HCT116 (cell line): ENCODE measurements at regions not wholly inside any gene's neighbourhood (a gene's known extent, or its start where the extent isn't known, plus 50 kb on each side); places are given as distances from the start of the nearest gene placed in this dataset.

Experiments
- ATAC-seq: fragments of 200-7000 bp; cut with Tn5 transposase; 2 replicates; pipeline ENCODE4 v1.9.1; 2020; ENCODE audit warnings: mild to moderate bottlenecking, moderate library complexity
- BruUV-seq: library from RNA; stranded (reverse); fragments of 400-500 nt; replicated peaks from 2 replicates; lab custom pipeline; 2021; lab: Mats Ljungman, UMichigan
- CTCF ChIA-PET: fragments of 300-600 bp; sonication (Branson Sonifier 250); formaldehyde crosslinking; loops from one replicate; lab custom pipeline; 2021; ENCODE audit warnings: antibody characterized with exemption; lab: Charles Lee
- POLR2A ChIA-PET: fragments of 300-600, 350-600 bp; sonication (Branson Sonifier 250); formaldehyde crosslinking; loops from one replicate; lab custom pipeline; 2021; ENCODE audit warnings: antibody characterized with exemption; lab: Charles Lee
- RAD21 ChIA-PET, 2 experiments: fragments of 300-600 bp; sonication (Branson Sonifier 250); formaldehyde crosslinking; loops; one replicate each; lab custom pipeline; 2023; ENCODE audit warnings: low total read pairs in 2 of 2; ENCODE audit not compliant: uncharacterized antibody in 2 of 2, unreplicated experiment in 2 of 2, low non-redundant PET in 1 of 2; lab: Charles Lee
- DNase-seq: peaks from one replicate; pipeline ENCODE4 v3.0.0-alpha.2; 2010; ENCODE audit warnings: low read depth, low spot score
- H2AFZ ChIP-seq: fragments of 200-600 bp; shearing (Covaris generic), sonication (generic); 2 replicates; pipeline ENCODE4 v1.6.1; 2017; ENCODE audit warnings: low read depth, mixed run types, mixed read lengths, antibody characterized with exemption, low read length; ENCODE audit not compliant: poor library complexity, severe bottlenecking
- H3K27ac ChIP-seq: 2 replicates; pipeline ENCODE4 v1.5.1; 2012; ENCODE audit warnings: low read depth, low read length
- H3K27me3 ChIP-seq: fragments of 200-600 bp; sonication (generic); 2 replicates; pipeline ENCODE4 v1.6.1; 2016; ENCODE audit warnings: mixed run types, low read length, mixed read lengths; ENCODE audit not compliant: insufficient read depth
- H3K36me3 ChIP-seq, 2 experiments: fragments of 200-500 bp in 1 of 2; fragments of 200-600 bp in 1 of 2; sonication (Bioruptor generic) in 1 of 2; sonication (generic) in 1 of 2; 2 replicates each; pipeline versions ENCODE4 v1.5.1 to v1.6.1; 2014 to 2016; ENCODE audit warnings: low read length in 2 of 2, inconsistent platforms in 1 of 2, mixed read lengths in 1 of 2, mixed run types in 1 of 2; ENCODE audit not compliant: insufficient read depth in 2 of 2, control insufficient read depth in 1 of 2
- H3K4me1 ChIP-seq, 2 experiments: fragments of 200-600 bp in 1 of 2; sonication (generic) in 1 of 2; 2 replicates each; pipeline versions ENCODE4 v1.5.1 to v1.6.1; 2012 to 2017; ENCODE audit warnings: low read length in 2 of 2, inconsistent platforms in 1 of 2, mild to moderate bottlenecking in 1 of 2, mixed read lengths in 1 of 2, mixed run types in 1 of 2, moderate library complexity in 1 of 2; ENCODE audit not compliant: insufficient read depth in 2 of 2, control insufficient read depth in 1 of 2
- H3K4me2 ChIP-seq: fragments of 200-600 bp; sonication (generic); 2 replicates; pipeline ENCODE4 v1.6.1; 2017; ENCODE audit warnings: mixed run types, low read length, mixed read lengths
- H3K4me3 ChIP-seq, 2 experiments: fragments of 200-600 bp in 1 of 2; sonication (generic) in 1 of 2; replicated peaks in 1 of 2; 2 replicates each; pipeline ENCODE4 v1.5.1; 2011 to 2016; ENCODE audit warnings: low read length in 2 of 2, control low read depth in 1 of 2, low read depth in 1 of 2, mild to moderate bottlenecking in 1 of 2, mixed read lengths in 1 of 2, mixed run types in 1 of 2
- H3K79me2 ChIP-seq: fragments of 200-600 bp; sonication (generic); 2 replicates; pipeline ENCODE4 v1.6.1; 2017; ENCODE audit warnings: mild to moderate bottlenecking, mixed run types, low read length, moderate library complexity, mixed read lengths; ENCODE audit not compliant: insufficient read depth
- H3K9ac ChIP-seq: fragments of 200-600 bp; sonication (generic); 2 replicates; pipeline ENCODE4 v1.6.1; 2016; ENCODE audit warnings: low read length, mixed read lengths
- H3K9me2 ChIP-seq: fragments of 200-600 bp; sonication (generic), shearing (Covaris generic); 2 replicates; pipeline ENCODE4 v1.6.1; 2017; ENCODE audit warnings: mixed run types, mild to moderate bottlenecking, moderate library complexity; ENCODE audit not compliant: insufficient read depth
- H3K9me3 ChIP-seq, 2 experiments: fragments of 200-500 bp in 1 of 2; fragments of 200-600 bp in 1 of 2; sonication (Bioruptor generic) in 1 of 2; sonication (generic) in 1 of 2; 2 replicates each; pipeline ENCODE4 v1.6.1; 2014 to 2017; ENCODE audit warnings: low read length in 2 of 2, mixed read lengths in 2 of 2, inconsistent platforms in 1 of 2, low read depth in 1 of 2, mild to moderate bottlenecking in 1 of 2, mixed run types in 1 of 2, moderate library complexity in 1 of 2; ENCODE audit not compliant: control insufficient read depth in 1 of 2, insufficient read depth in 1 of 2
- H4K20me1 ChIP-seq: fragments of 200-600 bp; sonication (generic), shearing (Covaris generic); 2 replicates; pipeline ENCODE4 v1.6.1; 2017; ENCODE audit warnings: mixed run types, mild to moderate bottlenecking, moderate library complexity; ENCODE audit not compliant: insufficient read depth
- CEBPB ChIP-seq: IDR thresholded peaks from 2 replicates; pipeline ENCODE4 v1.6.1; 2012; ENCODE audit warnings: low read depth
- CTCF ChIP-seq, 3 experiments: fragments of 200-600 bp in 1 of 3; sonication (generic) in 1 of 3; IDR thresholded peaks in 2 of 3; conservative IDR thresholded peaks in 1 of 3; 2 replicates each; pipeline ENCODE4 v1.5.1; 2012 to 2017; ENCODE audit warnings: low read depth in 2 of 3, low read length in 2 of 3, antibody characterized with exemption in 1 of 3, borderline replicate concordance in 1 of 3, control low read depth in 1 of 3, mild to moderate bottlenecking in 1 of 3, mixed read lengths in 1 of 3, mixed run types in 1 of 3, moderate library complexity in 1 of 3; ENCODE audit not compliant: insufficient read depth in 1 of 3
- ELF1 ChIP-seq: IDR thresholded peaks from 2 replicates; pipeline ENCODE4 v1.6.1; 2012; ENCODE audit warnings: low read depth, borderline replicate concordance
- EZH2phosphoT487 ChIP-seq: fragments of 200-600 bp; IDR thresholded peaks from 2 replicates; pipeline ENCODE4 v1.6.1; 2018; ENCODE audit warnings: antibody characterized with exemption, borderline replicate concordance
- JUND ChIP-seq: IDR thresholded peaks from 2 replicates; pipeline ENCODE4 v1.6.1; 2012
- MAX ChIP-seq: IDR thresholded peaks from 2 replicates; pipeline ENCODE4 v1.6.1; 2012
- POLR2AphosphoS5 ChIP-seq: IDR thresholded peaks from 2 replicates; pipeline ENCODE4 v1.6.1; 2011; ENCODE audit warnings: mild to moderate bottlenecking, low read depth, low read length, moderate library complexity
- RAD21 ChIP-seq: IDR thresholded peaks from 2 replicates; pipeline ENCODE4 v1.6.1; 2012; ENCODE audit warnings: low read depth, mild to moderate bottlenecking
- REST ChIP-seq: IDR thresholded peaks from 2 replicates; pipeline ENCODE4 v1.6.1; 2012; ENCODE audit warnings: low read depth
- SIN3A ChIP-seq: IDR thresholded peaks from 2 replicates; pipeline ENCODE4 v1.6.1; 2012; ENCODE audit warnings: low read depth
- TCF7L2 ChIP-seq: IDR thresholded peaks from 2 replicates; pipeline ENCODE4 v1.7.0; 2011; ENCODE audit warnings: borderline replicate concordance, inconsistent platforms; ENCODE audit not compliant: insufficient read depth, insufficient read length; ENCODE audit errors: extremely low read depth
- ZNF274 ChIP-seq: fragments of 200-500 bp; sonication (Bioruptor generic); IDR thresholded peaks from 2 replicates; pipeline ENCODE4 v1.6.1; 2014; ENCODE audit warnings: mild to moderate bottlenecking, low read depth, low read length, inconsistent platforms
- intact Hi-C: fragments of 100-400 bp; cut with micrococcal nuclease; formaldehyde crosslinking; loops from 2 replicates; pipeline ENCODE4 v1.10.0; 2022
- TF ChIP-seq, protein P1 (sequence below): IDR thresholded peaks from 2 replicates; pipeline ENCODE4 v1.6.1; 2011; ENCODE audit warnings: mild to moderate bottlenecking, low read length, moderate library complexity; ENCODE audit not compliant: insufficient replicate concordance; ENCODE audit errors: extremely low read depth

DNA sequence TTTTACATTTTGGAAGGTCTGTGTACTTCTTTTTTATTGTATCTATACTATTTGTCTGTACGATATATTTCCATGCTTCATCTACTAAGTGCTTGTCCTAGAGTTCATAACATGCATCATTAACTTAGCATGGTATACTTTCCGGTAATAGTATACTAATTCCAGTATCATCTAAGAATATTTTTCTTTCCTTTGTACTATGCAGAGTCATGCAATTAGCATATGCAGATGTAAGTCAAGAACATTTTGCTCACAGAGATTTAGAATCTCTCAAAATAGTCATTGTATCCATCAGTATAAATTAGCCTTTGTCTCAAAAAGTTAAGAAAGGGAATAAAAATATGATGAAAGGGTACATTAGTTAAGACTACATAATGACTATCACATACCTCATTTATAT is 770.4 kb upstream of the GRAMD2B start:
- DNase-seq (no peak), ATAC-seq (no peak)
- BruUV-seq, result no TSS peak
- POLR2A ChIA-PET, result no interaction called here
- H3K27me3 ChIP-seq, result no peaks in the 10 kb centered on the region
- no peak overlapping the region for H3K27ac ChIP-seq
- no peaks in the 10 kb centered on the region for H3K9me2 ChIP-seq
- no peaks in the 10 kb centered on the region for H3K79me2 ChIP-seq
- intact Hi-C loops, result no loop called here
- H3K36me3 ChIP-seq, result no peaks in the 10 kb centered on the region
- RAD21 ChIA-PET, result no interaction called here
- no peak for TF ChIP-seq CEBPB
- H3K9me3 ChIP-seq, result no peaks in the 10 kb centered on the region
- no peaks in the 10 kb centered on the region for H3K4me1 ChIP-seq
- H3K4me2 ChIP-seq, result no peak overlapping the region
- H4K20me1 ChIP-seq, result no peaks in the 10 kb centered on the region
- H3K4me3 ChIP-seq, result no peak overlapping the region
- no peak overlapping the region for H3K9ac ChIP-seq
- no peak overlapping the region for H2AFZ ChIP-seq
- CTCF ChIA-PET, result no interaction called here

DNA sequence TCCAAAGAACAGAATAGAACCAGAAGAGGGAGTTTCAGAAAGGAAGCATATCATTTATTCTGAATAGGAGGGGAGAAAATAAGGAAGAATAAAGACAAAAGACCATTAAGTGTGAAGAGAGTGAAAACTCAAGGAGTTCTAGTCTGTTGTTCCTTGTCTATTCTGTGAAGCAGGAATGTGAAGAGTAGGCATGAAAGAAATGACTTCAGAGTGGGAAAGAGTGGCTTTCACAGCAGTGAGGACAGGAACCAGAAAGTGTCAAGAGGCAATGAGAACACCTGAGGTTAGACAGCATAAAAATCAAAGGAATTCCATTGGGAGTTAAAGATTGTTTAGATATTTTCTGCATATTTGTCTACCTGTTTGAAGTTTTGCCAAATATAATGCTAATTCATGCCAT is 768.8 kb upstream of the GRAMD2B start:
- Histone ChIP-seq H3K9ac (no peak overlapping the region), H3K4me1 (no peaks in the 10 kb centered on the region), H3K4me2 (no peak overlapping the region), H3K79me2 (no peaks in the 10 kb centered on the region), H3K9me3 (no peaks in the 10 kb centered on the region), H3K4me3 (no peak overlapping the region), H4K20me1 (no peaks in the 10 kb centered on the region), H3K9me2 (no peaks in the 10 kb centered on the region), H2AFZ (no peak overlapping the region), H3K27ac (no peak overlapping the region), H3K27me3 (no peaks in the 10 kb centered on the region), H3K36me3 (no peaks in the 10 kb centered on the region)
- RAD21 ChIA-PET, result no interaction called here
- no TSS peak for BruUV-seq
- intact Hi-C loops, result no loop called here
- ATAC-seq (no peak), DNase-seq (no peak)
- CTCF ChIA-PET, result no interaction called here
- POLR2A ChIA-PET, result no interaction called here
- TF ChIP-seq POLR2AphosphoS5 (no peak), CEBPB (no peak), JUND (no peak), MAX (no peak), ZNF274 (no peak), RAD21 (no peak), EZH2phosphoT487 (no peak), TCF7L2 (no peak), CTCF (IDR thresholded peaks at IDR 0.05 in 2 of 3, conservative IDR thresholded peaks at IDR 0.05 in 1 of 3; ENCODE audit: borderline replicate concordance in 1 of 3, insufficient read depth in 1 of 3, low read depth in 2 of 3, low read length in 2 of 3) (no peak), SIN3A (no peak), ELF1 (no peak), REST (no peak)
- TF ChIP-seq, protein P1, sequence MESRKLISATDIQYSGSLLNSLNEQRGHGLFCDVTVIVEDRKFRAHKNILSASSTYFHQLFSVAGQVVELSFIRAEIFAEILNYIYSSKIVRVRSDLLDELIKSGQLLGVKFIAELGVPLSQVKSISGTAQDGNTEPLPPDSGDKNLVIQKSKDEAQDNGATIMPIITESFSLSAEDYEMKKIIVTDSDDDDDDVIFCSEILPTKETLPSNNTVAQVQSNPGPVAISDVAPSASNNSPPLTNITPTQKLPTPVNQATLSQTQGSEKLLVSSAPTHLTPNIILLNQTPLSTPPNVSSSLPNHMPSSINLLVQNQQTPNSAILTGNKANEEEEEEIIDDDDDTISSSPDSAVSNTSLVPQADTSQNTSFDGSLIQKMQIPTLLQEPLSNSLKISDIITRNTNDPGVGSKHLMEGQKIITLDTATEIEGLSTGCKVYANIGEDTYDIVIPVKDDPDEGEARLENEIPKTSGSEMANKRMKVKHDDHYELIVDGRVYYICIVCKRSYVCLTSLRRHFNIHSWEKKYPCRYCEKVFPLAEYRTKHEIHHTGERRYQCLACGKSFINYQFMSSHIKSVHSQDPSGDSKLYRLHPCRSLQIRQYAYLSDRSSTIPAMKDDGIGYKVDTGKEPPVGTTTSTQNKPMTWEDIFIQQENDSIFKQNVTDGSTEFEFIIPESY, result no peak
